GM21786 (cell line): ENCODE measurements at regions not wholly inside any gene's neighbourhood (a gene's known extent, or its start where the extent isn't known, plus 50 kb on each side); places are given as distances from the start of the nearest gene placed in this dataset.

Source experiments
- ATAC-seq: cut with Tn5 transposase; IDR thresholded peaks from one replicate; pipeline ENCODE4 v1.9.1; 2021; ENCODE audit not compliant: unreplicated experiment

DNA sequence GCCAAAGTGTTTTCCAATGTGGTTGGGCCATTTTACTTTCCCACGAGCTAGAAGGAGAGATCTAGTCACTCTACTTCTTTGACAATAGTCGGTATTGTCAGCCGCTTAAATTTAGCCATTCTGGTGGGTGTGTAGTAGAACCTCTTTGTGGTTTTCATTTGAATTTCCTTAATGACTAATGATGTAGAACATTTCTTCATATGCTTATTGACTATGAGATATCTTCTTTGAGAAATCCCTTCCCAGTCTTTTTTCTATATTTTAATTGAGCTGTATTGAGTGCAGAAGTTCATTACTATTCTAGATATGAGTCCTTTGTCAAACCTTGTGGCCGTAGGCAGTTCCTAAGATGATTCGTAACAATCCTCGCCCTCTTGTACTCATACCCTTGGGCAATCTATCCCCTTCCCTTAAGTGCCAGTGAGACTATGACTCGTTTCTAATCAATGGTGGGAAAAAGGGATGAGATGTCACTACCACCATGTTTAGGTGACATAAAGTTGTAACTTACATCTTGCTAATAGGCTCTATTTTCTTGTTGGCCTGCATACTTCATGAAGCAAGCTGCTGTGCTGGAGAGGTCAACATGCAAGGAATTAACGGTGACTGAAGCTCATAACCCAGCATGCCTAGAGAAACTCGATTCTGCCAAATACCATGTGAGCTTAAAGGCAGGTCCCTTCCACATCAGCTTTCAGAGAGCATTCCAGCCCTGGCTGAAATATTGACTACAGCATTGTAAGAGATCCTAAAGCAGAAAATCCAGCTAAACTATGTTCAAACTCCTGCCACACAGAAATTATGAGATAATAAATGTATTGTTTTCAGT, 817.9 kb upstream of the SOX9 start:
- ATAC-seq, result no peak

DNA sequence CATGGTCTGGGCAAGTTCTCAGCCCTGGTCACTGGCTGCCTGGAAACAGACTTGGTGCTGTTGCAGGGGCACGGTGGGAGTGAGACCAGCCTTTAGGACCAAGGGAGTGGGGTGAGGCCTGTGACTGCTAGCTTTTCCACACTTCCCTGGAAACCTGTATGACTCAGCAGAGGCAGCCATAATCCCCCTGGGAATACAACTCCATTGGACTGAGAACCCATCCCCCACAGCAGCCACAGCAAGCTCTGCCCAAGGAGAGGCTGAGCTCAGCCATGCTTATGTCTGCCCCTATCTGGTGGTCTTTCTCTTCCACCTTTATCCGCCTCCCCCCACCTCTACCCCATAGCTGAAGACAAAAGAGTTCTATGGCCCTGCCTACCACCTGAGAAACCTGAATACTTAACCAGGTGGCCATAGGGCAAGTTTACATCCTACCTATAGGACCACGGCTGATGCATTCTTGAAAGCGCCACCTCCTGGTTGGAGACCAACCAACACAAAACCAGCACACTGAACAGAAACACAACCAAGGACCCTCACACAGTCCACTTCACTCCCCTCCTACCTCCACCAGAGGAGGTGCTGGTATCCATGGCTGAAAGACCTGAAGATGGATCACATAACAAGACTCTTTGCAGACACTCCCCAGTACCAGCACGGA, 816.2 kb upstream of the SOX9 start:
- no peak for ATAC-seq

DNA sequence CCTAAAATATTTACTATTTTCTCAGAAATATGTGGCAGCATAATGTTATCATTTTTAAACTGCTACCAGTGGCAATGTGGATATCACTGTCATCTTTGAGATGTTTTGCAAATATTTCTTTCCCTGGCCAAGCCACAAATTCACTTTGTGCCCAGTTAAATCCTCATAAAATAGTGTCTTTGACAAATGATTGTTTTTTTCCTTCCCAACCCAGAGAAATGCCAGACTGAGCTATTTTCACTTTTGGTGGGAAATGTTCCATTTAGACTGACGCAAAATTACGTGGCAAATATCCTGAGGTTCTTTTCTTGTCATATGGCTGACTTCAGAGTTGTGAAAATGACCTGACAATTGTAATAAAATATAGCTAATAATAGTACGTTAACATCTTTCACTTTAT, 807.0 kb upstream of the SOX9 start:
- ATAC-seq, result no peak

DNA sequence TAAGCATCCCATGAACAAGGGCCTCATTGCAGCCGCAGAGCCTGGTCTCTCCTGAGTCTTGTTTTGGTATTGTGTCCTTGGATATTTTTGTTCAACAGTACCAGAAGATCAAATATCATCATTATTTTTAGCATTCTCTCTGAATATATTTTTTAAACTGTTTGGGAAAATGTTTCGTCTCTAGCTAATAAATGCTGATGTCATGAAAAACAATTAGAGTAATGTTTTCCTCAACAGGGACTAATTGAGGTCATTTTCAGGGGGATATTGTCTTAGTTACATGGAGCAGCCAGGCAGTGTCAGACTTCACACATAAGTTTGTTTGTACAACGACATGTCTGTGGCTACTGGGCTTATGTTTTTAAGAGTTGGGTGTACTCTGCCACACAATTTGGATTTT, 805.3 kb upstream of the SOX9 start:
- ATAC-seq, result no peak

DNA sequence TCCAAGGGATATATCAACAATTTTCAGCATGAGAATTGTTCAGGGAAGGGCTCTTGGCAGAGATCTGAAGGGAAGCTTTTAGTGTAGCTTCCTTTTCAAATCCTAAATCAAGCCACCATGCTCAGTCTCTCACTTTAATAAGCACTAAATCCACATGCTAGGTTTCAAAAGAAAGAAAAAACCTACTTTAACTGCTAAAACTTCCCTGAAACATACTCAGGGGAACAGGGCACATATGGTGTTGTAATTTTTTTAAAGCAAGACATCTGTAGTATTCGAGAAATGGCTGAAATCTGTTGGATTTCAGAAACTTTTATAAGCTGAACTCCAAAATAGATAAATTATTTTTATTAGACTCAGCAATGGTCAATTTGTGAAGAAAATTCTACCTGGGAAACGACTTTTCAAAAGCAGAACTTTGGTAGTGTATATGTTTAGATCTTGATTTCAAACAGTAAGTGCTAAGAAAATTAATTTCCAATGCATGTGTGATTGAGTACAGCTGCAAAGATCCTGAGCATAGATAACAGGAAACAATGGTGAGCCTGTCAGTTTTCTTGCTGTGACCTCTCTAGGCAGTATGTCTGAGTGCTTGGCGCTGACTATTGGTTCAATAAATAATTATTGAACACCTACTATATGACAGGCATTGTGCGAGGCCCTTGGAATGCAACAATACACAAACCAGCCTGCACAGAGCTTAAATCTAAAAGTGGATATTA, 804.5 kb upstream of the SOX9 start:
- ATAC-seq, result no peak

DNA sequence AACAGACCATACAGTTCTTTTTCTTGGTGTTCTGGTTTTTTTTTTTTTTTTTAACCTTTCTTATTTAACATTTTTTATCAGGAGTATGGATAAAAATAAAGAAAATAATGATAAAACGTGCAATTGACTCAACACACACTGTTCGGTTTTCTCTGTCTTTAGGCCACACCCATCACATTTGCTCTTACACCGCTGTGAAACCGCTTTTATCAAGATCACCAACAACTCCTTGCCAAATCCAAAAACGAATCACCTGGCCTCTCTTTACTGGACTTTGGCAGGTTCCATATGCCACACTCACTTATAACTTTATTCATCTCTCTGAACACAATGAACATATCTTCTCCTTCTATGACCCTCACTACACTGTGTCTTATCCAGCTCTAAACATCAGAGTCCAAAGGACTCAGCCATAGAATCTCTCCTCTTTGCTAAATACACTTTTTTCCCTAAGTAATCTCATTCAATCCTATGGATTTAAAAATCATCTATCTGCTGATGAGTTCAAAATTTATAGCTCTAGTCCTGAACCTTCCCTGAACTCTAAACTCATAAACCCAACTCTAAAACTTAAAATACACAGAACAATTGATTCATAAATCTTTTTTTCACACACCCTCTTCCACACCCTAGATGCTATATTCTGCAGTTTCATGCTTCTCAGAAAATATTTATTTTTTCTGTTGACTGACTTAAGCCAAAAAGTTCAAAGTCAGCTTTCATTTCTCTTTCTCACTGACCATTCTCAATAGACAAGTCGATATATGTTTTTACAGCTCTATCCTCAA, 800.6 kb upstream of the SOX9 start:
- no peak for ATAC-seq

DNA sequence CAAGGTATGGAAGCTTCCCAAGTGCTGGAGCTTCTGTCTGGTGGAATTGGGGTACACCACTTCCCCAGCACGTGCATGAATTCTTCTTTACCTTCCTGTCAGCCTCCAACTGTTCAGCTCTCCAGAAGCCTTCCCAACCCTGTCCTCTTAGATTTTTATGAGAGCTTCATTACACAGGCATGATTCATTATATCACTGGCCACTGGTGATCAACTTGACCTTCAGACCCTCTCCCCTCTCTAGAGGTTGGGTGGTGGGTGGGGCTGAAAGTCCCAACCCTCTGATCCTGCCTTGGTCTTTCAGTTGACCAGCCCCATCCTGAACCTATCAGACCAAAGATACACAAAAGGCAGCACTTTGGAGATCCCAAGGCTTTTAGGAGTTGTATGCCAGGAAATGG, 795.7 kb upstream of the SOX9 start:
- ATAC-seq, result no peak

DNA sequence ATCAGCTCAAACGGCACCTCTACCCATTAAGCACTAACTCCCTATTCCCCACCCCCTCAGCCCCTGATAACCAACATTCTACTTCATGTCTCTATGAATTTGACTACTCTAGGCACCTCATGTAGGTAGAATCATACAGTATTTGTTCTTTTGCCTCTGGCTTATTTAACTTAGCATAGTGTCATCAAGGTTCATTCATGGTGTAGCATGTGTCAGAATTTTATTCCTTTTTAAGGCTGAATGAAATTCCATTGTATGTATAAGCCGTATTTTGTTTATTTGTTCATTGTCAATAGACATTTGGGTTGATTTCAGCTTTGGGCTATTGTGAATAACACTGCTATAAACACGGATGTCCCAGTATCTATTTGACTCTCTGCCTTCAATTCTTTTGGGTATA, 794.9 kb upstream of the SOX9 start:
- ATAC-seq, result no peak

DNA sequence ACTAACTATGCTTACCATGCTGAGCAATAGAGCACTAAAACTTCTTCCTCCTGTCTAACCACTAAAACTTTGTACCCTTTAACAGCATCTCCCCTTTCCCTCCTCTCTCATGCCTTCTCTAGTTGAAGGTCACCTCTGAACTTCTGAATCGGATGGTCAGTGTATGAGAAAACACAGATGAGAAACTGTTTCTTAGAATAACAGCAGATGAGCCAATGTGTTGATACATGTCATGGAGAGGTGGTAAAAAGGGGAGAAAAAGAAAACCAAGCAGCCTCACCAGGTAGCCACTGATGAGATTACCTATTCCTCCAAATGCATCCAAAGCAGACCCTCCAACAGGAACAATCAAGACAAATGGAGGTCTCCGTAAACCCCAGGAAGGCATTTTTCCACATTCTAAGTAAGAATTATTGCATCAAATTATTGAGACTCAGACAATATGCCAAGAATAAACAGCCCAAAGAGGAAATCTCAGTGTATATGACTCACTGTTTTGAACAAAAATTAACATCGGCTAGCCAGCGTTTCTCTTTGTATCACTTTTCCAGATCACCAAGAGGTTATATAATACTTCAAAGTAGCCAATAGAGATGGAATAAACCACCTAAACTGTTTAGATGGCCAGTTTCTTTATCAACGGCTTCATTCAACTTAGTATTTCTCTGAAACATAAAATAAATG, 793.3 kb upstream of the SOX9 start:
- ATAC-seq, result no peak

DNA sequence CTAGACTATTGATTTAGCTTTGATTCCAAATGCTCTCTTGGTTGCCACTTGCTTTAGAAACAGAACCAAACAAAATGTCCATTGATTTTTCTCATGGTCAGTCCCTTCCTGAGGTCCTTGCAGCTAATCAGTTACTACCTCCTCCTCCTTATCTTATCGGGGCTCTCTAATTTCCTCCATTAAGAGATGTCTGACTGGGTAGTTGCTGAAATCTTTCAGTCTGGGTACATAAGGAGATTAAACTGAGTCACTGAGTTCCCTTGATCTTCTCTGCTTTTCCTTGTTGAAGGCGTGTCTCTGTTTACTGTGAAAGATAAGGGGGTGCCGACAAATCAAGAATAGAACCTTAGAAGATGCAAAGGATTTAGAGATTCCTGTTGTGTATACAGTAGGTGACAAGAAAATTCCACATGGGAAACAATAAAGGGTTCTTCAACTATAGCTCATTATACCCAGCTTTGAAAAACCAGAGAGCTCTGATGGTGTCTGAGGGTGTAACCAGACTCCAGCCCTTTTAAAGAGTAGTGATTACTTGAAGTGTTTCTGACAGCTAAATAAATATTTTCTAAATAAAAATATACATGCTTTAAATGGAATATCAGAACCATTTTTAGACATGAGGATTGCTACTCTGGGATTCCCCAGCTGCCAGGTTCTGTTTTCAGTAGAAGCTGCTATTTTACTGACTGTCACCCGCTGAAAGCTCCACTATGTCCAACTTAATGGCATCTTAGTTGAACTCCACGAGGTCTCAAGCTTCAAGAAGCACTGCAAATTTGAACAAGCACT, 791.3 kb upstream of the SOX9 start:
- ATAC-seq, result no peak

DNA sequence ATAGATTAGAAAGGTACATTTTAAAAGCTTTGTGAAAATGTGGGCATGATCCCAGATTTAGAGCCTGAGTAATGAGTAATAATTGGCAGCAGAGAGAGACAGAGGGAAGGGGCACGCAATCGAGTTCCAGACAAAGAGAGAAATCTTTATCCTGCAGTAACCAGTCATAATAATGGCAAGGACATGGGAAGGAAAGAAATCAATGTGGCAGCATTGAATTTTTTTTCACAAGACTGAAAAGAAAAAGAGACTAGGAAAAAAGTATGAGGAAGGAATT, 790.8 kb upstream of the SOX9 start:
- no peak for ATAC-seq

DNA sequence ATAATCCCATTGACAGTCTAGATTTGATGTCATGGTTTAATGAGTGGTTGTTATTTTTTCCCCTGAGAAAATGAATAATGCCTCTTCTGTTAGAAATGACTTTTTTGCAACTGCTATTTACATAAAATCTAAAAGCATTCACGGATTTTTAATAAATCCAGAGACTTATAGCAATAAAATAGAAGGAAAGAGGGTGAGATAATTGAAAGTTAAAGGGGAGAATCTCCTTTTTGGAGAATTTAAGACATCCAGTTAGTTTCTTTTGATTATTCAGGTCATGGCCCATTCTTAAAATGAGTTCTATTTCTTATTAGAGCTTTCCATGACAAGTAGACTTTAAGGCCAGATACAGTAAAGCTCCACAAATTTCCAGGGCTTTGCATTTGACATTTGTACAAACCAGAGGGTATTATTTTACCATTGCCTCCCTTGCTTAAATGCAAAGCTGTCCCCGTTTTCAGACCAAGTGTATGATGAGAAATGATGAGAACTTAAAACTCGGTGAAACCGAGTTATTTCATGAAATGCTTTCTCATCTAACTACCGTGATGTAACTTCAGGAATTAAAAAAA, 789.0 kb upstream of the SOX9 start:
- ATAC-seq, result no peak

DNA sequence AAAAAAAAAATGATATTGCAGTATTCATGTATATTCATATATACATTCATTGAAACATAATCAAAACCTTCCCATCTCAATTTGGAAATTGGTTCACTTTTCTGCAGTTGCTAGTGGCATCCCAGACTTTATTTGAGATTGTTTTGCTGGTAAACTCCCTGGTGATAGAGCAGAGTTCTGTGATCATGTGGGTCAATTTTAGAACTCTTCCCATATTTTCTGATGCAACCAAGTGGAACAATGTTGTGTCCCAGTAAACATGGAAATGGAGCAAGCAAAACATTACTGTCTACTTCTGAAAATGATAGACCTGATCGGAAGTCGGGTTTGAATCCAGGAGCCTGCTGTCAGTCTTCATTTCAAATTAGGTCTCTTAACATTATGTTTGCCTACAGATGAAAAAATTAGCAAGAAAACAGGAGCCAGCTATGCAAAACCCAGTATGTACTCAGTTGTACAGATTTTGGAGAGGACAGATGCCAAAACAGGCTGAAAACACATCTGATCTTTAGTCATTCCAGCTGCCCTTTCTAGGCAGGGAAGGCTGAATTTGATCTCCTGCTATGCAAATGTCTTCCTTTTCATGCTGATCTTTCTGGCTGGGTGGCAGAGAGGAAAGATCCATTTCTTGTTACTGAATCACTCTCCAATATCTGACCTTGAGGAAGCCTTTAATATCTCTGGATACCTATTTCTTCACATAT, 786.6 kb upstream of the SOX9 start:
- no peak for ATAC-seq

DNA sequence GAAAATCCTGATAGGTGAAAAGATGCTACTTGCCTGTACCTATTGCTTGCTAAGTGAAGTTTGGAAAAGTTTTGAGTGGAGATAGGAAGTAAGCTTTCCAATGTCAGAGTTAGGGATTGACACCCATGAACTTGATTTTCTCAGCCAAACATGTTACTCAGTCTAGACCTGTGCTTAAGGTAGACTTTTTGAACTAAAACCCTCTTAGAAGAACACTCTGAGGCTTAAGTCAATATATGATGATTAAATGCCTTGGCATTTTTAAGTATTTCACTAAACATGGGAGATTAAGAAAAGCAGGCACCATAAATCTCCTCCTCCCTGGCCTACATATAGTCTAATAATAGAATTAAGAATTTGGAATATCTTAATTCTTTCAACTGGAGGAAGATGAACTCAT, 785.6 kb upstream of the SOX9 start:
- ATAC-seq, result no peak

DNA sequence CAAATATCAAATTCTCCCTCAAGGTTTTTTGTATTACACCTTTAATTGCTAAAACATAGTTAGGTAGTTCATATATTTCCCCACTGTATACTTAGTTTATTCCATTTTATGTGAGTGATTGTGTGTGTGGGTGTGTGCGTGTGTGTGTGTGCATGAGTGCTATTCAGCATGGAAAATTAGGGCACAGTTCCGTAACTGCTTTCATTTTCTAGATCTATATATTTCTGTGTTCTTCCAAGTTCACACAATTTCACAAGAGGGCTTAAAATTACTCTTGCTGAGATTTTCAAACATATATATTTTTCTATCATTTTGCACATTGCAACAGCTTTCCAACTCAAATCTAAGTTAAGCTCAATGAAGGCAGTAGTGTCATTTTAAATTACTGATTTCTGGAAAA, 782.9 kb upstream of the SOX9 start:
- ATAC-seq, result no peak

DNA sequence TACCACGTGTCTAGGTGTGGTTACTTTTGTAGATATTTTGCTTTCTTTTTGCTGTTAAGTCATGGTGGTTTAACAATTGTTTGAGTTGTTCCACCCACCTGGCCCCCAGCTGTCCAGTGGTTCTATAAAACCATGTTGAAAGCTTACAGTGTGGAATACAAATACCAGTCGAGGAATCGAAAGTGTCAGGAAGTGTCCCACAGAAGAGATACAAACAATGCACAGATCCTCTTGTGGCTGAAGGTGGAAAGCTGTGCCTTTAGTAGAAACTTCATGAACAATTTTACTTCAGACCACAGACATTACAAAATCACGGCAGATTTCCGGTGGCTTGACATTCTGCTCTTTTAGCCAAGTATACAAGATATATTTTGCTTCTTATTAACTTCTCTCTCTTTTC, 782.4 kb upstream of the SOX9 start:
- ATAC-seq, result no peak

DNA sequence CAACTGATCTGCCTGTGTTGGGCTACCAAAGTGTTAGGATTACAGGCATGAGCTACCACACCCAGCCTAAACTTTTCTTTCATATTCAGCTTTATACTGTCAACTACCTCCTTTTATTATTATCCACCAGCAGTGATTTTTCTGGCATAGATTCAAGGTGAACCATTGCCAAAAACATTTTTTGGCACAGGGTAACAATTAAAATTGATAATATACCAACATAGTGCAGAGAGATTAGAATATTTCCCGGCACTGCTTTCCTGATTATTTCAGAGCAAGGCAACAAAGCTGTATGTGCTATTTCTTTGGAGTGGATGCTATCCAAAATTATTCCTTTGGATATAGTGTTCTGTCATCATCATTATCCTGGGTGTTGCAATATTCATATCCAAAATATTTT, 781.6 kb upstream of the SOX9 start:
- no peak for ATAC-seq

DNA sequence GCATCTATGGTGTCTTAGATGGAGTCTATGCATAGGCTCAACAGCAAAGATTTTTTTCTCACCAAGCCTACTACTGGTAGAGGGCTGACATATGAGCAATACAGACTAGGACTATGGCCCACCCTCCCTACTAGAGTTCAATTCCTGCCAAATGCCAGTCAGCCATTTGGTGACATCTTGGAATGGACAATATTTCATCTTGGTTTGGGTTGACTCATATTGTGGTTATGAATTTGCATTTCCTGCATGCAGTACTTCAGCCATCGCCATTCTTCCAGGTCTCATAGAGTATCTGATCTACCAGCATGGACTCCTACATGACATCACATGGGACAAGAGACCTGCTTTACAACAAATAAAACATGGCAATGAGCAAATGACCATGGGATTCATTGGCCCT, 778.1 kb upstream of the SOX9 start:
- no peak for ATAC-seq

DNA sequence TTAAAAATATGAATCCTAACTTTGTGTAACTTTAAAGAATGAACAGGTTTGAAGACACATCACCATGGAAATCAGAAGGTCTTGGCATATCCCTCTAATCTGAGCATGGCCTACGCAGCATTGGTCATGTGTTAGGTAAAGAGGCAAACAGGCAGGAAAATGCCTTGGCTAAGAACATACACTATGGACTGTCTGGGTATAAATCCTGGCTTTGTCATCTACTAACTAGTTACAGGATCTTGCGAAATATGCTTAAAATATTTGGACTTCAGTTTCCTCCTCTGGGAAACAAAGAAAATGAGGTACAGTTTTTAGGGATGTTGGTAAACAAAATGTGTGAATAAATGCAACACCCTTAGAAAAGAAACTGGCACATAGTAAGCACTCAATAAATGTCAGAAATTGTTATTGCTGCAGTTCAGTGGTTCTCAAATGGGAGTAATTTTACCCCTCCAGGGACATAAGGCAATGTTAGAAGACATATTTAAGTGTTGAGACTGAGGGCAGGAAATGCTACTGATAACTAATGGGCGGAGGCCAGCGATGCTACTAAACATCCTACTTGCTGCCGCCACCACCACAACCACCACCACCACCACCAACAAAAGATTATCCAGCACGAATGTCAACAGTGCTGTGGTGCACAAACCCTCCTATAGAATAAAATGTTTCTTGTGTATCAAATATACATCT, 770.8 kb upstream of the SOX9 start:
- ATAC-seq, result no peak
